ENCODE measurements at regions not wholly inside any gene's neighbourhood (a gene's known extent, or its start where the extent isn't known, plus 50 kb on each side); places are given as distances from the start of the nearest gene placed in this dataset.
"Not testable (repeated sequence)": the region's sequence is repeated elsewhere in the genome, so short reads cannot be mapped to it uniquely, and the experiment has no call there.

- DNase-seq: no peak
Measured at GRCh38 chrX:26606971-26607370, 391.0 kb downstream of the MAGEB5 start.

- no peak for DNase-seq
Measured at GRCh38 chrX:26597981-26598380, 382.0 kb downstream of the MAGEB5 start.

- DNase-seq: no peak
Measured at GRCh38 chrX:26590849-26591248, 374.9 kb downstream of the MAGEB5 start.

- DNase-seq: peak in 3 of 56 donors; percentile 0
Measured at GRCh38 chrX:26586570-26586969, 370.6 kb downstream of the MAGEB5 start.

DNA sequence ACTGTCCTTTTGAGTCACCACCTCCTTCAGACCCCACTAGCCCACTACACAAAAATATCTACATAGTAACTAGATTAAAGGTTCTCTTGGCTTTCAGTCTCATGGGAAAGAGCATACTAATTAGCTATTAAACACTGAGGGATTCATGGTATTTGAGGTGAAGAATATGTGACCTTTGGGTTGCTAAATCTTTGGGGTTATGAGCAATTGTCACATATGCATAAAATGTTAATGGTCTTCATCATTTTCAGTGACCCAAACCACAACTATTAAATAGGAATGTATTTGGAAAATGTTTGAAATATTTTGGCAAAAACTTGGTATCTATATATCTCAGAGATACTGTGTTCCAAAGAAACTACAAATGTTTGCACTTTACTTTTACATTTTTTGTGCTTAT, 365.1 kb downstream of the MAGEB5 start:
- DNase-seq: no peak

GRCh38 chrX:26580021-26580420, 364.1 kb downstream of the MAGEB5 start:
- no peak for DNase-seq

DNA sequence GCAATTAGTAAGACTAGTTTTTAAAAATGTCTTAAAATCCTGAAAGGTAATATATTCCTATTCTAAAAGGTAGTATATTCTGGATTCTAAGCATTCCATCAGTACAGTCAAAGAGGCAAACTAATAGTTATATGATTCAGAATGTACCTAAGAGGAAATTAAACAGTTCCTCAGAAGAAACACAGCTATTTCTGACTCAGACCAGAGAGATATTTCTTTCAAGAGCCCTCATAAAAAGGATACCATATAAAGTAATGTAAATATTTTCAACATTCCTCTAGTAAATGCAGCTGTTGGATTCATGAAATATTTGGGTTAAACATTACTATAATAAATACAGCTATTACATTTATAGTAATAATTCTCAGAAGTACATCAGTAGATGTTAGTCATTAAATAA, 358.3 kb downstream of the MAGEB5 start:
- DNase-seq: no peak

- no peak for DNase-seq
Measured at GRCh38 chrX:26562156-26562555, 346.2 kb downstream of the MAGEB5 start.

DNA sequence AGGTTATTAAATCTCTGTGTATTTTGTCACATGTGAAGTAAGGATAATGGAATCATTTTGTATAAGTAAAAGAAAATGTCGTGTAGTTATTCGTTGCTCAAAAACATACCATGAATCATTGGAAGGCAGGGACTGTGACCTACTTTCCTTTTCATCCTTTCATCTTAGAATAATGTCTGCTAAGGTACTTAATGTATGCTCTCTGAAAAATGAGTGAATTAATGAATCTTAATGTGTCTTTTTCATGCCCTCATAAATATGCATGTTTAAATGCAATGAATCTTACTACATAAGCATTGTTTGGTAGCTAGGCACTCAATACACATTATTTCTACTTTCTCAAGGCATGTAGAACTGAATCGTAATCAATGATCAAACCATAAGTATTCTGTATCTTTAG, 343.9 kb downstream of the MAGEB5 start:
- no peak for DNase-seq

DNA sequence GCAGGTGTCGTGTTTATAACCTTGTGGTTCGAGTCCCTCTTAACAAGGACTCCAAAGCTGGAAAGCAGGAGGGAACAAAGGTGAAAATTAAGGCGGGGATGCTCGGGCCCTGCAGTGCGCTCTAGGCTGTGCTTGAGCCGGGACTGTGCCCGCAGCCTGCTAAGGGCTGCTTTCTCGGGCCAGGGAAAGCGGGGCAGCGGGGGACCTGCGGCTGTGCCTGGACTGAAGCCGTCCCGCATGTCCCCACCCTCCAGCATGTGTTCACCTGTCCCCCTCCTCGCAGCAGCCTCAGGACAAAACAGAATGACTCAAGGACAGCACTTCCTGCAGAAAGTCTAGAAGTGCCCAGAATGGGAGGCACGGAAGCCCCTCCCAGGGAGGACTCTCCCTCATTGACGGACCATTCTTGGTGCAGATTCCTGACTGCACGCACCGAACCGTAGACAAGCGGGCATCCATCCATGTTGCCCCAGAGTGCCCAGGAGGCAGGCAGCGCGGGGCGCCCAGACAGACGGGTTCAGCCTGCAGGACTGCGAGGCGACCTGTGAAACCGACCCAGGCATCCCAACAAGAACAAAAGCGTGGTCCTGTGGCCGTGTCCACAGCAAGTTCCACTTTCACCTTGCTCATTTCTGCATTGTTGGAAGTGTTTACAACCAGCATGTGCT, 342.9 kb downstream of the MAGEB5 start:
- DNase-seq: no peak

DNA sequence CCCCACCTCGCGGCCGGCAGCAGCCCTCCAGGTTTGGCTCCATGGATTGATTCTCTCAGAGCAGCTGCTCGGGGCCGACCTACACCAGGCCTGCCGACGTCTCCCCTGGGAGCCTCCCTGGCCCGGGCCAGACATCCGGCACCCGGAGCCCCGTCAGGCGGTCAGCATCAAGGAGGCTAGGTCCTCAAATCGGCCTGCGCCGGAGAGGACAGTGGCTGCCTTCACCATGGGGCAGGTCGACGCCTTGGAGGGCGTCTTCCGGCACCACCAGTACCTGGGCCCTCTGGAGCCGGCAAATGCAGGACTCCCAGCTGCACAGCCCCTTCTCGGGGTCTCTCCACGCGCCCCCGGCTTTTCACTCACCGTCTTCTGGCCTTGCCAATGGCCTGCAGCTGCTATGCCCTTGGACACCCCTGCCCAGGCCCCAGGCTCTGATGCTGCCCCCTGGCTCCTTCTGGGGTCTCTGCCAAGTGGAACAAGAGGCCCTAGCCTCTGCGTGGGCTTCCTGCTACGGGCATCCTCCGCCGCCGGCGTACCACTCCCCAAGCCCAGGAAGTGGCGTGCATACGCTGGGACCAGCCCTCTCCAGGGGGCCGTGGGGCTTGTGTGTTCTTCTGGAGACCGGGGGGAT, 341.8 kb downstream of the MAGEB5 start:
- no peak for DNase-seq

DNA sequence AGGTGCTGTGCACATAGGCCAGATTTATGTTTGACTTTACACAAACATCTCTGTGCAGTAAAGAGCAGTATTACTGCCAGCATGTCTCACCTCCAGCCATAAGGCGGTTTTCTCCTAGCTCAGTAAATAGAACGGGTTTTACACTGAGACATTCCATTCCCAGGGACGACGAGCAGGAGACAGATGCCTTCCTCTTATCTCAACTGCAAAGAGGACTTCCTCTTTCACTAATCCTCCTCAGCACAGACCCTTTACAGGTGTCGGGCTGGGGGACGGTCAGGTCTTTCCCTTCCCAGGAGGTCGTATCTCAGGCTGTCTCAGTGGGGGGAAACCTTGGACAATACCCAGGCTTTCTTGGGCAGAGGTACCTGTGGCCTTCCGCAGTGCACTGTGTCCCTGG, 309.8 kb downstream of the MAGEB5 start:
- DNase-seq: not testable (repeated sequence)

DNA sequence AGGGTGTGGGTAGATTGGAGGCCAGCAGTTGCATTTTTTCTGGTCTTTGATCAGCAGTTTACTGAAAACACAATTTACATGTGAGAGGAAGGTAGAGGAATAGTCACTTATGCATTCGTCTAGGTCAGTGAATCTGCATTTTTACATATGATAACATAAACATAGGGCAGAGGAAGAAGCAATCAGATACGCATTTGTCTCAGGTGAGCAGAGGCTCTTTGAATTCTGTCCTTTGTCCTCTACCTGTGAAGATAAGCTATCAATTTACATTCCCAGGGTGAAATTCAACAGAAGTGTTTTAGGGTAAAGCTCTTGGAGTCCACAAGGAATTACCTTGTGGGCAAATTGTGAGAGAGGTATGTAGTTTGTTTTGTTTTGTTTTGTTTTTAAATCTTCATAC, 306.5 kb downstream of the MAGEB5 start:
- no peak for DNase-seq

- DNase-seq: no peak
Measured at GRCh38 chrX:26511589-26512363, 295.8 kb downstream of the MAGEB5 start.

DNA sequence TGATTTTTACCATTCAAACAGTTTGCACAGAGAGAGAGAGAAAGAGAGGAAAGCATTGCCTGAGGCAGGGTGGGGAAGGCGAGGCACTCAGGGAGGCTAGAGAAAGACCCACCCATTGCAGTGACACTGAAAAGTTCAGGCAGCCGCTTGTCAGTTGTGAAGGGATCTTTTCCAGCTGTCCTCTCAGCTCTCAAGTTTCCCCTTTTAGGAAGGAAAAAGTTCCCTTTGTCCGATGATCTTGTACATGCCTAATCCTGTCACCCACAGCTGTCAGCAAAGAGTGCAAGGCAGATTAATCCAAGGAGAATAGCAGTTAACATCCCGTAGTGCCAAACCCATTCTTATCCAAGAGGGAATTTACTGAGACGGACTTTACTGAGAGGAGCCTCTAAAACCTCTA, 255.0 kb downstream of the MAGEB5 start:
- no peak for DNase-seq

GRCh38 chrX:26466387-26466786, 250.4 kb downstream of the MAGEB5 start:
- no peak for DNase-seq

DNA sequence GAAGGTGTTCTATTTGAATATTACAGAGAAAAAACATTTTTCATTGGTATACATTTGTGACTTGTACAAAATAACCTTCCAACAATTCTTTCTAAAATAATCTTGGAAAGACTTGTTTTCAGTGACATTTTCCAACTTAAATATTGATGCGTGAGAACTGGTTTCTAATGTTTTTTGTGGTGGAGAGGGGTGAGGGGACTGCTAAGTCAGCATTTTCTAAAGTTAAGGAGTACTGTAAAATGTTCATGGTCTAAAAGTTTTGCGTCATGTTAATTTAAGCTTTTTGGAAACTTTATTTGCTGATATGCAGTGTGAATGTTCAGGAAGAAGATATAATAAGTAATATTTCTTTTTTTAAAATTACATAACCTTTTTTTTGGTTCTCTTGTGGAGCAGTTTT, 229.3 kb downstream of the MAGEB5 start:
- DNase-seq: no peak

DNA sequence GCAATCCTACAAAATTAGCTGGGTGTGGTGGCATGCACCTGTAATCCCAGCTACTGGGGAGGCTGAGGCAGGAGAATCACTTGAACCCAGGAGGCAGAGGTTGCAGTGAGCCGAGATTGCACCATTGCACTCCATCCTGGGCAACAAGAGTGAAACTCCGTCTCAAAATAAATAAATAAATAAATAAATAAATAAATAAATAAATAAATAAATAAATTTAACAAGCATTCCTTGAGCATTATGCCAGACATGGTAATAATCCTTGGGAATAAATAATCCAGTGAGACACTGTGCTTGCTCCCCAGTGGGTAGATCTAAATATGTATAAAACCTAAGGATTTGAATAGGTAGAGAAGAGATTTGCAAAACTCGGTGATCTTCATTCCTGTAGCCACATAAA, 228.4 kb downstream of the MAGEB5 start:
- DNase-seq: not testable (repeated sequence)

GRCh38 chrX:26442340-26442739, 226.4 kb downstream of the MAGEB5 start:
- no peak for DNase-seq

DNA sequence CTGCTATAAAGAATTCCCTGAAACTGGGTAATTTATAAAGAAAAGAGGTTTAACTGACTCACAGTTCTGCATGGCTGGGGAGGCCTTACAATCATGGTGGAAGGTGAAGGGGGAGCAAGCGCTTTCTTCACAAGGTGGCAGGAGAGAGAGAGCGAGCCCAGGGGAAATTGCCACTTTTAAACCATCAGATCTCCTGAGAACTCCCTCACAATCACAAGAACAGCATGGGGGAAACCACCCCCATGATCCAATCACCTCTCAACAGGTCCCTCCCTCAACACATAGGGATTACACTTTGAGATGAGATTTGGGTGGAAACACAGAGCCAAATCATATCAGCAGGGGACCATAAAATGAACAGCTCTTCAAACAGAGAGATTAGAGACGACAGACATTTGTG, 198.6 kb downstream of the MAGEB5 start:
- DNase-seq: no peak

DNA sequence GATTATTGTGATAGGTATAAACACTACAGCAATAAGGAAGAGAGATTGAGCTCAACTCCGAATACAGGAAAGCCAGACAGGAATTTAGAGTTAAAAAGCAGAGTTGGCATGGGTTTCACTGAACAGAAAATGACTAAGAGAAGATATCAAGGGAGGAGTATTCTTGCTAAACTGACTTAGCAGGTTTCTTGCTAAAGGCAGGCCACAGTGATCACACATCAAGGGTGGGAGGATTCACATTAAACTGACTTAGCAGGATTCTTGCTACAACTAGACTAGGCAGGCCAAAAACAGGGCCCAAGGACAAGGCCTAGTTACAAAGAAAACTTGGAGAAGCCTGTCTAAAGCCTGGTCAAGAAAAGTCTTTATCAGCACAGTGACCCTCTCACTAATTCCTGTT, 195.1 kb downstream of the MAGEB5 start:
- DNase-seq: no peak

DNA sequence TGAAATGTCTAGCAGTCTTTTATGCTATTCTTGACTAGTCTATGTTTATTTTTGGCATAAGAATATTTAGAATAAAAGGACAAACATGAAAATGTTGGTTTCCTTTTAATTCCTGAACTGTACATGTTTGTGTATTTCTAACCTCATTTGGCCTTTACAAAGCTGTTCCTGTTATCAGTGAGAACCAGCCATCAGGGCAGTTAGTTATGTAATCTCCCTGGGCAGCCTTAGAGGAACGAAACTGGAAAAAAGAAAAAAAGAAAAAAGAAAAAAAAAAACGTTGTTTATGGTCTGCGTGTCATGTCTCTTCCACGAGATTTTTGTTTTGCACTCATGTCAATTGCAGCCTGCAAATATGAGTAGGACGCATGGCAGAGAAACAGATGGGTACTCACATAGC, 193.7 kb downstream of the MAGEB5 start:
- DNase-seq: no peak

GRCh38 chrX:26387906-26388305, 171.9 kb downstream of the MAGEB5 start:
- DNase-seq: no peak
